GM12878 (cell line): ENCODE measurements at regions not wholly inside any gene's neighbourhood (a gene's known extent, or its start where the extent isn't known, plus 50 kb on each side); places are given as distances from the start of the nearest gene placed in this dataset.

Experiments
- ATAC-seq: fragments of 200-7000 bp; cut with Tn5 transposase; 3 replicates; pipeline ENCODE4 v1.9.1; 2020; ENCODE audit warnings: mild to moderate bottlenecking, moderate library complexity
- BruUV-seq: library from RNA; stranded (reverse); fragments of 400-500 nt; replicated peaks from 2 replicates; lab custom pipeline; 2021; lab: Mats Ljungman, UMichigan
- CTCF ChIA-PET: fragments of 300-600 bp; sonication (Branson Sonifier 250); formaldehyde crosslinking; extraction: SDS; loops from one replicate; lab custom pipeline; 2021; ENCODE audit warnings: inconsistent platforms; lab: Yijun Ruan, JAX
- POLR2A ChIA-PET: fragments of 350-600 bp; formaldehyde crosslinking; extraction: SDS; loops from one replicate; lab custom pipeline; 2021; ENCODE audit warnings: inconsistent platforms; lab: Charles Lee
- RAD21 ChIA-PET: fragments of 300-600 bp; sonication (Branson Sonifier 250); formaldehyde crosslinking; loops from one replicate; lab custom pipeline; 2023; ENCODE audit warnings: antibody characterized with exemption; ENCODE audit not compliant: unreplicated experiment; lab: Charles Lee
- SMC1A ChIA-PET: fragments of 300-600 bp; sonication (Branson Sonifier 250); formaldehyde crosslinking; loops from one replicate; lab custom pipeline; 2023; ENCODE audit not compliant: unreplicated experiment, uncharacterized antibody; lab: Charles Lee
- DNase-seq: peaks from one replicate; pipeline ENCODE4 v3.0.0-alpha.2; 2011; ENCODE audit warnings: low read depth, low spot score
- FAIRE-seq: peaks from 3 replicates; lab custom pipeline; 2011; peaks lifted over from hg19 to GRCh38; lab: Jason Lieb, UNC
- H2AFZ ChIP-seq: 2 replicates; pipeline ENCODE4 v1.6.0; 2011; ENCODE audit warnings: low read depth, low read length, control low read depth; ENCODE audit not compliant: control insufficient read depth
- H3K27ac ChIP-seq: 2 replicates; pipeline ENCODE4 v1.5.1; 2011; ENCODE audit warnings: control low read depth; ENCODE audit not compliant: control insufficient read depth, insufficient read depth
- H3K27me3 ChIP-seq, 2 experiments: replicated peaks in 1 of 2; 2 replicates each; pipeline versions ENCODE4 v1.6.0 to v1.6.1; 2011; ENCODE audit warnings: low read length in 1 of 2; ENCODE audit not compliant: control insufficient read depth in 2 of 2, insufficient read depth in 2 of 2
- H3K36me3 ChIP-seq, 2 experiments: 2 replicates each; pipeline ENCODE4 v1.5.1; 2011; ENCODE audit warnings: low read length in 1 of 2; ENCODE audit not compliant: control insufficient read depth in 2 of 2, insufficient read depth in 2 of 2
- H3K4me1 ChIP-seq: 2 replicates; pipeline ENCODE4 v1.6.1; 2011; ENCODE audit warnings: mild to moderate bottlenecking, low read length, moderate library complexity, mixed read lengths; ENCODE audit not compliant: control insufficient read depth, insufficient read depth
- H3K4me2 ChIP-seq: 2 replicates; pipeline ENCODE4 v1.6.0; 2011; ENCODE audit warnings: control low read depth; ENCODE audit not compliant: control insufficient read depth, insufficient read depth
- H3K4me3 ChIP-seq: fragments of 200-600 bp; sonication (generic); 2 replicates; pipeline ENCODE4 v1.5.1; 2016
- H3K79me2 ChIP-seq: 2 replicates; pipeline ENCODE4 v1.6.0; 2011; ENCODE audit warnings: low read length; ENCODE audit not compliant: control insufficient read depth, insufficient read depth
- H3K9ac ChIP-seq: 2 replicates; pipeline ENCODE4 v1.8.0; 2011; ENCODE audit warnings: low read length, control low read depth, mixed read lengths; ENCODE audit not compliant: control insufficient read depth, insufficient read depth
- H3K9me3 ChIP-seq: replicated peaks from 3 replicates; pipeline ENCODE4 v1.5.1; 2011; ENCODE audit warnings: mild to moderate bottlenecking, low read length; ENCODE audit not compliant: control insufficient read depth, insufficient read depth
- H4K20me1 ChIP-seq: 2 replicates; pipeline ENCODE4 v1.6.0; 2011; ENCODE audit not compliant: control insufficient read depth, insufficient read depth
- BCLAF1 ChIP-seq: fragments of 450-650 bp; IDR thresholded peaks from 2 replicates; pipeline ENCODE4 v1.6.1; 2017; ENCODE audit warnings: antibody characterized with exemption, mild to moderate bottlenecking, moderate library complexity
- CREB1 ChIP-seq: IDR thresholded peaks from 2 replicates; pipeline ENCODE4 v1.6.1; 2012; ENCODE audit warnings: low read depth, mild to moderate bottlenecking, inconsistent platforms
- DPF2 ChIP-seq: fragments of 450-650 bp; IDR thresholded peaks from 2 replicates; pipeline ENCODE4 v1.6.1; 2017; ENCODE audit warnings: mild to moderate bottlenecking
- E2F8 ChIP-seq: fragments of 450-650 bp; IDR thresholded peaks from 2 replicates; pipeline ENCODE4 v1.6.1; 2018; ENCODE audit warnings: mild to moderate bottlenecking, low read depth, moderate library complexity; ENCODE audit not compliant: partially characterized antibody
- FOXM1 ChIP-seq: IDR thresholded peaks from 2 replicates; pipeline ENCODE4 v1.6.1; 2012; ENCODE audit warnings: low read depth, mild to moderate bottlenecking, inconsistent platforms, low read length, moderate library complexity
- LARP7 ChIP-seq: fragments of 450-650 bp; IDR thresholded peaks from 2 replicates; pipeline ENCODE4 v1.6.1; 2017; ENCODE audit warnings: mild to moderate bottlenecking
- NR2F1 ChIP-seq: fragments of 450-650 bp; conservative IDR thresholded peaks from 2 replicates; pipeline ENCODE4 v1.6.1; 2017; ENCODE audit warnings: mild to moderate bottlenecking
- PAX8 ChIP-seq: fragments of 450-650 bp; IDR thresholded peaks from 2 replicates; pipeline ENCODE4 v1.6.1; 2017; ENCODE audit warnings: mild to moderate bottlenecking, moderate library complexity
- PKNOX1 ChIP-seq: fragments of 450-650 bp; IDR thresholded peaks from 2 replicates; pipeline ENCODE4 v1.6.1; 2016; ENCODE audit warnings: mild to moderate bottlenecking
- RAD51 ChIP-seq: fragments of 450-650 bp; IDR thresholded peaks from 2 replicates; pipeline ENCODE4 v1.6.1; 2016; ENCODE audit warnings: moderate library complexity, mild to moderate bottlenecking, inconsistent platforms
- RB1 ChIP-seq: fragments of 450-650 bp; formaldehyde crosslinking; IDR thresholded peaks from 2 replicates; pipeline ENCODE4 v1.6.1; 2017; ENCODE audit warnings: mild to moderate bottlenecking, borderline replicate concordance
- SPI1 ChIP-seq: IDR thresholded peaks from 2 replicates; pipeline ENCODE4 v1.6.1; 2011; ENCODE audit warnings: low read depth, mild to moderate bottlenecking, low read length, moderate library complexity, borderline replicate concordance; ENCODE audit not compliant: insufficient read depth
- STAT3 ChIP-seq: IDR thresholded peaks from 2 replicates; pipeline ENCODE4 v1.6.1; 2011; ENCODE audit warnings: low read depth, low read length, improper control_type of control experiment
- TCF12 ChIP-seq: IDR thresholded peaks from 2 replicates; pipeline ENCODE4 v1.6.1; 2011; ENCODE audit warnings: low read depth, mild to moderate bottlenecking, low read length
- ZBTB33 ChIP-seq: fragments of 450-650 bp; IDR thresholded peaks from 2 replicates; pipeline ENCODE4 v1.6.1; 2017; ENCODE audit warnings: mild to moderate bottlenecking
- ZNF622 ChIP-seq: fragments of 450-650 bp; IDR thresholded peaks from 2 replicates; pipeline ENCODE4 v1.6.1; 2017; ENCODE audit warnings: mild to moderate bottlenecking, inconsistent platforms
- WGBS: methylation state at CpG from one replicate; pipeline ENCODE4 v1.1.6; 2016; ENCODE audit warnings: low lambda C conversion rate; ENCODE audit not compliant: insufficient replicate concordance, insufficient coverage; ENCODE audit errors: missing lambda C conversion rate; 5-methylcytosine and 5-hydroxymethylcytosine counted together
- in situ Hi-C: fragments of 300-500 bp; cut with MboI; formaldehyde crosslinking; loops from 9 replicates; pipeline ENCODE4 v1.14.3; 2018; ENCODE audit warnings: mixed read lengths
- intact Hi-C: fragments of 100-400 bp; cut with micrococcal nuclease; formaldehyde crosslinking; loops from one replicate; pipeline ENCODE4 v1.14.2; 2022; ENCODE audit not compliant: unreplicated experiment

- ChIA-PET RAD21 (no interaction called here), CTCF (no interaction called here), POLR2A (no interaction called here), SMC1A (interaction anchor here (1.2 kb wide), 1 partner anchor 16 kb away, joined by 3 read pairs; no protein-coding TSS in a partner anchor)
- no peak overlapping the region for H3K9ac ChIP-seq
- intact Hi-C loops (no loop called here), in situ Hi-C loops (no loop called here)
- H3K4me1 ChIP-seq, result no peaks in the 10 kb centered on the region
- no peaks in the 10 kb centered on the region for H3K9me3 ChIP-seq
- no peaks in the 10 kb centered on the region for H4K20me1 ChIP-seq
- DNase-seq (no peak), FAIRE-seq (no peak), ATAC-seq (no peak)
- BruUV-seq, result no TSS peak
- H3K27me3 ChIP-seq, result peaks cover 0 to 3% of the 10 kb centered on the region in 2 experiments; a peak in 1 of 4 replicates
- H3K36me3 ChIP-seq, result no peaks in the 10 kb centered on the region
- H2AFZ ChIP-seq, result no peak overlapping the region
- no peak overlapping the region for H3K4me2 ChIP-seq
- no peak for TF ChIP-seq ZBTB33
- no peak for TF ChIP-seq NR2F1
- TF ChIP-seq RB1, result no peak
- no peak for TF ChIP-seq DPF2
- TF ChIP-seq PAX8, result no peak
- TF ChIP-seq PKNOX1, result no peak
- no peak for TF ChIP-seq STAT3
- no peak for TF ChIP-seq CREB1
- no peak for TF ChIP-seq LARP7
- no peak for TF ChIP-seq ZNF622
- TF ChIP-seq E2F8, result no peak
- TF ChIP-seq FOXM1, result no peak
- no peak for TF ChIP-seq BCLAF1
- no peak for TF ChIP-seq TCF12
- no peak for TF ChIP-seq RAD51
- TF ChIP-seq SPI1, result no peak
- H3K4me3 ChIP-seq, result no peak overlapping the region
- no peak overlapping the region for H3K27ac ChIP-seq
- no peaks in the 10 kb centered on the region for H3K79me2 ChIP-seq
- 22% methylated on average over 1 of the region's 1 CpG for WGBS
Observed at GRCh38 chr3:73215281-73215680, 153.8 kb downstream of the EBLN2 start.
